ENCODE measurements at regions not wholly inside any gene's neighbourhood (a gene's known extent, or its start where the extent isn't known, plus 50 kb on each side); places are given as distances from the start of the nearest gene placed in this dataset.

GRCh38 chr1:79380078-79380477 is 373.5 kb upstream of the ADGRL4 start:
- TF ChIP-seq, protein P1, sequence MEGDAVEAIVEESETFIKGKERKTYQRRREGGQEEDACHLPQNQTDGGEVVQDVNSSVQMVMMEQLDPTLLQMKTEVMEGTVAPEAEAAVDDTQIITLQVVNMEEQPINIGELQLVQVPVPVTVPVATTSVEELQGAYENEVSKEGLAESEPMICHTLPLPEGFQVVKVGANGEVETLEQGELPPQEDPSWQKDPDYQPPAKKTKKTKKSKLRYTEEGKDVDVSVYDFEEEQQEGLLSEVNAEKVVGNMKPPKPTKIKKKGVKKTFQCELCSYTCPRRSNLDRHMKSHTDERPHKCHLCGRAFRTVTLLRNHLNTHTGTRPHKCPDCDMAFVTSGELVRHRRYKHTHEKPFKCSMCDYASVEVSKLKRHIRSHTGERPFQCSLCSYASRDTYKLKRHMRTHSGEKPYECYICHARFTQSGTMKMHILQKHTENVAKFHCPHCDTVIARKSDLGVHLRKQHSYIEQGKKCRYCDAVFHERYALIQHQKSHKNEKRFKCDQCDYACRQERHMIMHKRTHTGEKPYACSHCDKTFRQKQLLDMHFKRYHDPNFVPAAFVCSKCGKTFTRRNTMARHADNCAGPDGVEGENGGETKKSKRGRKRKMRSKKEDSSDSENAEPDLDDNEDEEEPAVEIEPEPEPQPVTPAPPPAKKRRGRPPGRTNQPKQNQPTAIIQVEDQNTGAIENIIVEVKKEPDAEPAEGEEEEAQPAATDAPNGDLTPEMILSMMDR (IDR thresholded peaks at IDR 0.05; ENCODE audit: extremely low read depth, insufficient read depth, missing control alignments), result no peak
- DNase-seq (ENCODE audit: low spot score), result no peak
- in situ Hi-C loops (cut with MboI; ENCODE audit: low pct_unique_long_range_greater_than_20kb, low sequenced_read_pairs, unreplicated experiment), result no loop called here

- DNase-seq (ENCODE audit: low spot score), result no peak
- in situ Hi-C loops (cut with MboI; ENCODE audit: low pct_unique_long_range_greater_than_20kb, low sequenced_read_pairs, unreplicated experiment), result no loop called here
- TF ChIP-seq, protein P1 (IDR thresholded peaks at IDR 0.05; ENCODE audit: extremely low read depth, insufficient read depth, missing control alignments), result no peak
These were observed 369.6 kb upstream of the ADGRL4 start for GRCh38 chr1:79376106-79376505.

GRCh38 chr1:79375352-79375751 is 368.8 kb upstream of the ADGRL4 start:
- TF ChIP-seq, protein P1 (IDR thresholded peaks at IDR 0.05; ENCODE audit: extremely low read depth, insufficient read depth, missing control alignments), result no peak
- in situ Hi-C loops (cut with MboI; ENCODE audit: low pct_unique_long_range_greater_than_20kb, low sequenced_read_pairs, unreplicated experiment), result no loop called here
- DNase-seq (ENCODE audit: low spot score), result no peak

- in situ Hi-C loops (cut with MboI; ENCODE audit: low pct_unique_long_range_greater_than_20kb, low sequenced_read_pairs, unreplicated experiment), result loop anchor here (25.0 kb wide), 1 partner anchor 537 kb away; no protein-coding TSS in a partner anchor
- DNase-seq (ENCODE audit: low spot score), result no peak
- TF ChIP-seq, protein P1 (IDR thresholded peaks at IDR 0.05; ENCODE audit: extremely low read depth, insufficient read depth, missing control alignments), result no peak
These were observed 367.9 kb upstream of the ADGRL4 start for GRCh38 chr1:79374397-79374796.

GRCh38 chr1:79373481-79374125 is 367.1 kb upstream of the ADGRL4 start:
- TF ChIP-seq, protein P1 (IDR thresholded peaks at IDR 0.05; ENCODE audit: extremely low read depth, insufficient read depth, missing control alignments), result no peak
- DNase-seq (ENCODE audit: low spot score), result no peak
- in situ Hi-C loops (cut with MboI; ENCODE audit: low pct_unique_long_range_greater_than_20kb, low sequenced_read_pairs, unreplicated experiment), result loop anchor here (25.0 kb wide), 1 partner anchor 536 kb away; no protein-coding TSS in a partner anchor

DNA sequence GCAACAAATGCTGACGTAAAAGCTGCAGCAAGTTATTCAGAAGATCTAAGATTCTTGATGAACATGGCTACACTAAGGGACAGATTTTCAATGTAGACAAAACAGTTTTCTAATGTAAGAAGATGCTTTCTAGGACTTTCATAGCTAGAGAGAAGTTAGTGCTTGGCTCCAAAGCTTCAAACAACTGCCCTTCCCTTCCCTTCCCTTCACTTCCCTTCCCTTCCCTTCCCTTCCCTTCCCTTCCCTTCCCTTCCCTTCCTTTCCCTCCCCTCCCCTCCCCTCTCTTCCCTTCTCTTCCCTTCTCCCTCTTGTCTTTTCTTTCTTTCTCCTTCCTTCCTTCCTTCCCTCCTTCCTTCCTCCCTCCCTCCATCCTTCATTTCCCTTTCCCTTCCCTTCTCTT is 365.3 kb upstream of the ADGRL4 start:
- TF ChIP-seq, protein P1 (IDR thresholded peaks at IDR 0.05; ENCODE audit: extremely low read depth, insufficient read depth, missing control alignments), result no peak
- no peak for DNase-seq (ENCODE audit: low spot score)
- in situ Hi-C loops (cut with MboI; ENCODE audit: low pct_unique_long_range_greater_than_20kb, low sequenced_read_pairs, unreplicated experiment), result loop anchor here (25.0 kb wide), 1 partner anchor 535 kb away; no protein-coding TSS in a partner anchor

Data from GM13977 (cell line).